ENCODE measurements at regions not wholly inside any gene's neighbourhood (a gene's known extent, or its start where the extent isn't known, plus 50 kb on each side); places are given as distances from the start of the nearest gene placed in this dataset.
"Not testable (repeated sequence)": the region's sequence is repeated elsewhere in the genome, so short reads cannot be mapped to it uniquely, and the experiment has no call there.

DNA sequence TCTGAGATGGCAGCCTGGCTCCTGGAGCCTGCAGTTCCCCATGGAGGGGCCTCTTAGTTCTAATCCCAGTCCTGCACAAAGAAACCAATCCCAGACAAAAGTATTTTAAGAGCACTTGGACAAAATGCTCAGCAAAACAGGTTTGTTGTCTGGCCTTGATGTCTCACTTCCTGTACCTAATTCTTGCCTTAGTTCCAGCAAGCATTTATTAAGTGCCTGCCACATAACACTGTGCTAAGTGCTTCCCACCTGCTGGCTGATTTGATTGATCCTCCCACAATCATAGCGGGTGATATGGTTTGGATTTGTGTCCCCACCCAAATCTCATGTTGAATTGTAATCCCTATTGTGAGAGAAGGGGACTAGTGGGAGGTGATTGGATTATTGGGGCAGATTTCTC lies 65.7 kb upstream of the HABP2 start:
- in situ Hi-C loops (cut with MboI; ENCODE audit: low pct_unique_long_range_greater_than_20kb, low sequenced_read_pairs, unreplicated experiment): no loop called here

DNA sequence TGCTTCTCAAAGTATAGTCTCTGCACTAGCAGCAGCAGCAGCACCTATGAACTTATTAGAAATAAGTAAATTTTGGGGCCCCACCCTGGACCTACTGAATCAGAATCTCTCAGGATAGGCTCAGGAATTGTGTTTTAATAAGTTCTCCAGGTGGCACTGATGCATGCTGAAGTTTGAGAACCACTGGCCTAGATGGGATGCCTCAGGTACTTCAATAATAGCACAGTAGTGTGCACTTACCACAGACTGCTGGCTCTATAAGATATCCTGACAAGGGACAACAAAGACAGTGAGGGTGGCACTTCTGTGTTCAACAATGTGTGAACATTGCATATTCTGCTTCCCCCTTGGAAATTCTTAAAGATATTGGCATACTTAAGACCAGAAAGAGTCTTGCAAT lies 64.7 kb upstream of the HABP2 start:
- DNase-seq (ENCODE audit: low spot score): no peak
- TF ChIP-seq, protein P1, sequence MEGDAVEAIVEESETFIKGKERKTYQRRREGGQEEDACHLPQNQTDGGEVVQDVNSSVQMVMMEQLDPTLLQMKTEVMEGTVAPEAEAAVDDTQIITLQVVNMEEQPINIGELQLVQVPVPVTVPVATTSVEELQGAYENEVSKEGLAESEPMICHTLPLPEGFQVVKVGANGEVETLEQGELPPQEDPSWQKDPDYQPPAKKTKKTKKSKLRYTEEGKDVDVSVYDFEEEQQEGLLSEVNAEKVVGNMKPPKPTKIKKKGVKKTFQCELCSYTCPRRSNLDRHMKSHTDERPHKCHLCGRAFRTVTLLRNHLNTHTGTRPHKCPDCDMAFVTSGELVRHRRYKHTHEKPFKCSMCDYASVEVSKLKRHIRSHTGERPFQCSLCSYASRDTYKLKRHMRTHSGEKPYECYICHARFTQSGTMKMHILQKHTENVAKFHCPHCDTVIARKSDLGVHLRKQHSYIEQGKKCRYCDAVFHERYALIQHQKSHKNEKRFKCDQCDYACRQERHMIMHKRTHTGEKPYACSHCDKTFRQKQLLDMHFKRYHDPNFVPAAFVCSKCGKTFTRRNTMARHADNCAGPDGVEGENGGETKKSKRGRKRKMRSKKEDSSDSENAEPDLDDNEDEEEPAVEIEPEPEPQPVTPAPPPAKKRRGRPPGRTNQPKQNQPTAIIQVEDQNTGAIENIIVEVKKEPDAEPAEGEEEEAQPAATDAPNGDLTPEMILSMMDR (IDR thresholded peaks at IDR 0.05; ENCODE audit: extremely low read depth, insufficient read depth, missing control alignments): no peak
- in situ Hi-C loops (cut with MboI; ENCODE audit: low pct_unique_long_range_greater_than_20kb, low sequenced_read_pairs, unreplicated experiment): no loop called here

More for the DNA sequence above, 65.7 kb upstream of the HABP2 start:
- TF ChIP-seq, protein P1 (IDR thresholded peaks at IDR 0.05; ENCODE audit: extremely low read depth, insufficient read depth, missing control alignments): no peak
- no peak for DNase-seq (ENCODE audit: low spot score)

GRCh38 chr10:113489522-113489921 lies 63.3 kb upstream of the HABP2 start:
- DNase-seq (ENCODE audit: low spot score); in situ Hi-C loops (cut with MboI; ENCODE audit: low pct_unique_long_range_greater_than_20kb, low sequenced_read_pairs, unreplicated experiment): not testable (repeated sequence)

DNA sequence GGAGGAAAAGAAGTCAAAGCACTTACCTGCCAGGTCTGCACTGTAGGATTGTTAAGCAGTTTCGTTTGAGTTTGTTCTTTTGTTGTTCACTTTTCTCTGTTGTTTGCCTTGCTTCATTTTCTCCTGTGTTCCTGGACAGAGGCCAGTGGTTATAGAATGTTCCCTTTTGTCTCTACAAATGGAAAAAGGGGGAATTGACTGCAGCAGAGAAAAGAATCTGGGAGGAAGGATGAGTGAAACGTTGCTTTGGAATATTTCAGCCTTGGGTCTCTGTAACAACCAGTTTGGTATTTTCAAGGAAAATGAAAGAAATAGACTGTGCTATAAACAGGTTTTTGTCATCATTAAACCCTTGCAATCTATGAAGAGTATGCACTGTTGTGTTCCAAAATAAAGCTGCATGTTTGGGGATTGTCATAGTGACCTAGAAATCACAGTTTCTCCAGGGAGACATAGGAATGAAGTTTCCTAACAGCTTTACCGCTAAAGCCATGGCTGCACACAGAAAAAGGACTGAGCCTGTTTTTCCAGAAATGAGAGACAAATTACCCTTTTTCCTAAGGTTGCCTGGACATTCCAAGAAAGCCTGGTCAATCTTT lies 60.8 kb upstream of the HABP2 start:
- TF ChIP-seq, protein P1 (IDR thresholded peaks at IDR 0.05; ENCODE audit: extremely low read depth, insufficient read depth, missing control alignments): no peak
- no peak for DNase-seq (ENCODE audit: low spot score)
- in situ Hi-C loops (cut with MboI; ENCODE audit: low pct_unique_long_range_greater_than_20kb, low sequenced_read_pairs, unreplicated experiment): no loop called here

- TF ChIP-seq, protein P1 (IDR thresholded peaks at IDR 0.05; ENCODE audit: extremely low read depth, insufficient read depth, missing control alignments): no peak
- in situ Hi-C loops (cut with MboI; ENCODE audit: low pct_unique_long_range_greater_than_20kb, low sequenced_read_pairs, unreplicated experiment): no loop called here
- DNase-seq (ENCODE audit: low spot score): no peak
Observed at GRCh38 chr10:113493195-113493594, 59.7 kb upstream of the HABP2 start.

- in situ Hi-C loops (cut with MboI; ENCODE audit: low pct_unique_long_range_greater_than_20kb, low sequenced_read_pairs, unreplicated experiment): no loop called here
- TF ChIP-seq, protein P1 (IDR thresholded peaks at IDR 0.05; ENCODE audit: extremely low read depth, insufficient read depth, missing control alignments): no peak
- no peak for DNase-seq (ENCODE audit: low spot score)
Observed at GRCh38 chr10:113493882-113494301, 59.0 kb upstream of the HABP2 start.

- TF ChIP-seq, protein P1 (IDR thresholded peaks at IDR 0.05; ENCODE audit: extremely low read depth, insufficient read depth, missing control alignments): no peak
- in situ Hi-C loops (cut with MboI; ENCODE audit: low pct_unique_long_range_greater_than_20kb, low sequenced_read_pairs, unreplicated experiment): no loop called here
- no peak for DNase-seq (ENCODE audit: low spot score)
Observed at GRCh38 chr10:113494761-113495160, 58.1 kb upstream of the HABP2 start.
